IMR-90 (cell line): ENCODE measurements at regions not wholly inside any gene's neighbourhood (a gene's known extent, or its start where the extent isn't known, plus 50 kb on each side); places are given as distances from the start of the nearest gene placed in this dataset.

Experiments
- BHLHE40 ChIP-seq: fragments of 150-350 bp; IDR thresholded peaks from 2 replicates; pipeline ENCODE4 v1.6.1; 2016; ENCODE audit warnings: mild to moderate bottlenecking, low read depth, low read length
- CEBPB ChIP-seq: IDR thresholded peaks from 2 replicates; pipeline ENCODE4 v1.6.1; 2012; ENCODE audit warnings: low read depth, low read length, improper control_type of control experiment
- CTCF ChIP-seq: conservative IDR thresholded peaks from 2 replicates; pipeline ENCODE4 v1.5.1; 2012; ENCODE audit warnings: mild to moderate bottlenecking, low read depth, low read length, improper control_type of control experiment
- ELK1 ChIP-seq: fragments of 150-350 bp; IDR thresholded peaks from 2 replicates; pipeline ENCODE4 v1.6.1; 2016; ENCODE audit warnings: low read depth, mild to moderate bottlenecking, low read length, moderate library complexity, borderline replicate concordance
- MAFK ChIP-seq: IDR thresholded peaks from 2 replicates; pipeline ENCODE4 v1.6.1; 2012; ENCODE audit warnings: low read depth, low read length, improper control_type of control experiment
- POLR2A ChIP-seq: IDR thresholded peaks from 2 replicates; pipeline ENCODE4 v1.6.1; 2012; ENCODE audit warnings: mild to moderate bottlenecking, low read depth, low read length
- RAD21 ChIP-seq: IDR thresholded peaks from 2 replicates; pipeline ENCODE4 v1.6.1; 2012; ENCODE audit warnings: low read length, improper control_type of control experiment
- RCOR1 ChIP-seq: IDR thresholded peaks from 2 replicates; pipeline ENCODE4 v1.6.1; 2012; ENCODE audit warnings: mild to moderate bottlenecking, low read length, improper control_type of control experiment; ENCODE audit not compliant: insufficient replicate concordance
- RFX5 ChIP-seq: IDR thresholded peaks from 2 replicates; pipeline ENCODE4 v1.8.0; 2012; ENCODE audit warnings: low read depth, mild to moderate bottlenecking, low read length, moderate library complexity
- SMC3 ChIP-seq: fragments of 150-350 bp; IDR thresholded peaks from 2 replicates; pipeline ENCODE4 v1.6.1; 2016; ENCODE audit warnings: low read depth, mild to moderate bottlenecking, antibody characterized with exemption, low read length, moderate library complexity
- USF2 ChIP-seq: fragments of 150-350 bp; IDR thresholded peaks from 2 replicates; pipeline ENCODE4 v1.6.1; 2017; ENCODE audit warnings: mild to moderate bottlenecking, antibody characterized with exemption, low read length, low read depth

GRCh38 chr5:28822071-28822470 is 1783.7 kb upstream of the CDH9 start:
- no peak for TF ChIP-seq USF2
- no peak for TF ChIP-seq ELK1
- TF ChIP-seq RAD21, result no peak
- no peak for TF ChIP-seq RCOR1
- TF ChIP-seq BHLHE40, result no peak
- no peak for TF ChIP-seq MAFK
- no peak for TF ChIP-seq CTCF
- no peak for TF ChIP-seq SMC3
- TF ChIP-seq RFX5, result no peak
- no peak for TF ChIP-seq CEBPB
- no peak for TF ChIP-seq POLR2A
